KMS-11 (cell line): ENCODE measurements at regions not wholly inside any gene's neighbourhood (a gene's known extent, or its start where the extent isn't known, plus 50 kb on each side); places are given as distances from the start of the nearest gene placed in this dataset.

ENCODE experiments used
- H2AFZ ChIP-seq: fragments of 200-600 bp; sonication (generic); 2 replicates; pipeline ENCODE4 v1.6.1; 2016; ENCODE audit warnings: antibody characterized with exemption, mixed run types, low read depth
- H3K27ac ChIP-seq: fragments of 200-600 bp; sonication (generic); 2 replicates; pipeline ENCODE4 v1.6.1; 2016; ENCODE audit warnings: mild to moderate bottlenecking, mixed run types
- H3K27me3 ChIP-seq: fragments of 200-600 bp; sonication (generic); 2 replicates; pipeline ENCODE4 v1.6.1; 2017; ENCODE audit warnings: mild to moderate bottlenecking, low read depth, mixed run types, moderate library complexity; ENCODE audit not compliant: insufficient read depth
- H3K36me3 ChIP-seq: fragments of 200-600 bp; sonication (generic); 2 replicates; pipeline ENCODE4 v1.6.1; 2017; ENCODE audit warnings: mild to moderate bottlenecking, mixed run types; ENCODE audit not compliant: insufficient read depth
- H3K4me1 ChIP-seq: fragments of 200-600 bp; sonication (generic); 2 replicates; pipeline ENCODE4 v1.6.1; 2016; ENCODE audit warnings: mild to moderate bottlenecking, low read depth, mixed run types; ENCODE audit not compliant: poor library complexity, severe bottlenecking
- H3K4me2 ChIP-seq: fragments of 200-600 bp; sonication (generic); 2 replicates; pipeline ENCODE4 v1.7.0; 2016; ENCODE audit warnings: mild to moderate bottlenecking, mixed run types
- H3K4me3 ChIP-seq: fragments of 200-600 bp; sonication (generic); IDR thresholded peaks from 2 replicates; pipeline ENCODE4 v1.6.1; 2017; ENCODE audit warnings: low read depth, low read length, mixed read lengths; ENCODE audit not compliant: insufficient read depth
- H3K79me2 ChIP-seq: fragments of 200-600 bp; sonication (generic); 2 replicates; pipeline ENCODE4 v1.6.1; 2016; ENCODE audit warnings: low read depth, mixed run types; ENCODE audit not compliant: insufficient read depth
- H3K9ac ChIP-seq: fragments of 200-600 bp; sonication (generic); 2 replicates; pipeline ENCODE4 v1.6.1; 2016; ENCODE audit warnings: mild to moderate bottlenecking, mixed run types
- H4K20me1 ChIP-seq: fragments of 200-600 bp; sonication (generic); 2 replicates; pipeline ENCODE4 v1.6.1; 2016; ENCODE audit warnings: mild to moderate bottlenecking, mixed run types; ENCODE audit not compliant: insufficient read depth
- CTCF ChIP-seq: fragments of 200-600 bp; sonication (generic); conservative IDR thresholded peaks from 2 replicates; pipeline ENCODE4 v1.6.1; 2017; ENCODE audit warnings: low read depth, mild to moderate bottlenecking, antibody characterized with exemption, low read length, moderate library complexity, mixed read lengths

- no peaks in the 10 kb centered on the region for H3K27me3 ChIP-seq
- H4K20me1 ChIP-seq, result no peaks in the 10 kb centered on the region
- no peaks in the 10 kb centered on the region for H3K79me2 ChIP-seq
- H3K36me3 ChIP-seq, result no peaks in the 10 kb centered on the region
- H3K4me2 ChIP-seq, result no peak overlapping the region
- no peak overlapping the region for H3K27ac ChIP-seq
- no peak for TF ChIP-seq CTCF
- H2AFZ ChIP-seq, result no peak overlapping the region
- H3K9ac ChIP-seq, result no peak overlapping the region
- H3K4me3 ChIP-seq, result no peak overlapping the region
- H3K4me1 ChIP-seq, result no peaks in the 10 kb centered on the region
Measured at GRCh38 chr5:155268770-155269425, 255.3 kb downstream of the KIF4B start.

- Histone ChIP-seq H3K4me2 (no peak overlapping the region), H3K4me3 (no peak overlapping the region), H2AFZ (no peak overlapping the region), H3K27me3 (no peaks in the 10 kb centered on the region), H3K36me3 (no peaks in the 10 kb centered on the region), H3K9ac (no peak overlapping the region), H3K27ac (no peak overlapping the region), H4K20me1 (no peaks in the 10 kb centered on the region), H3K4me1 (no peaks in the 10 kb centered on the region), H3K79me2 (no peaks in the 10 kb centered on the region)
- no peak for TF ChIP-seq CTCF
Measured at GRCh38 chr5:155270725-155271124, 257.2 kb downstream of the KIF4B start.

GRCh38 chr5:155274484-155274883 lies 260.9 kb downstream of the KIF4B start:
- Histone ChIP-seq H3K79me2 (no peaks in the 10 kb centered on the region), H3K27ac (no peak overlapping the region), H4K20me1 (no peaks in the 10 kb centered on the region), H3K4me1 (no peaks in the 10 kb centered on the region), H3K36me3 (no peaks in the 10 kb centered on the region), H3K9ac (no peak overlapping the region), H3K4me2 (no peak overlapping the region), H3K27me3 (no peaks in the 10 kb centered on the region), H3K4me3 (no peak overlapping the region), H2AFZ (no peak overlapping the region)
- no peak for TF ChIP-seq CTCF

- no peak overlapping the region for H3K4me3 ChIP-seq
- no peak overlapping the region for H3K9ac ChIP-seq
- H3K36me3 ChIP-seq, result no peaks in the 10 kb centered on the region
- H4K20me1 ChIP-seq, result no peaks in the 10 kb centered on the region
- H3K4me2 ChIP-seq, result no peak overlapping the region
- H3K79me2 ChIP-seq, result no peaks in the 10 kb centered on the region
- H2AFZ ChIP-seq, result no peak overlapping the region
- no peak overlapping the region for H3K27ac ChIP-seq
- no peaks in the 10 kb centered on the region for H3K4me1 ChIP-seq
- H3K27me3 ChIP-seq, result no peaks in the 10 kb centered on the region
- no peak for TF ChIP-seq CTCF
Measured at GRCh38 chr5:155275222-155275621, 261.7 kb downstream of the KIF4B start.
